ENCODE measurements at regions not wholly inside any gene's neighbourhood (a gene's known extent, or its start where the extent isn't known, plus 50 kb on each side); places are given as distances from the start of the nearest gene placed in this dataset.
"Not testable (repeated sequence)": the region's sequence is repeated elsewhere in the genome, so short reads cannot be mapped to it uniquely, and the experiment has no call there.

GRCh38 chr2:215833531-215834162 is 179.7 kb downstream of the MREG start:
- Histone ChIP-seq H3K36me3 (ENCODE audit: insufficient read depth, low read length) (no peaks in the 10 kb centered on the region), H3K9me3 (ENCODE audit: control insufficient read depth, insufficient read depth, low read length) (peaks cover 2% of the 10 kb centered on the region; the same call in 1 of the 2 replicates), H3K4me1 (ENCODE audit: insufficient read depth, low read length) (peaks cover 8% of the 10 kb centered on the region), H3K9ac (ENCODE audit: low read depth, low read length) (no peak overlapping the region)

- Histone ChIP-seq H3K36me3 (ENCODE audit: insufficient read depth, low read length) (no peaks in the 10 kb centered on the region), H3K9ac (ENCODE audit: low read depth, low read length) (no peak overlapping the region), H3K9me3 (ENCODE audit: control insufficient read depth, insufficient read depth, low read length) (peaks cover 2% of the 10 kb centered on the region; the same call in 1 of the 2 replicates), H3K4me1 (ENCODE audit: insufficient read depth, low read length) (peaks cover 8% of the 10 kb centered on the region)
Measured at GRCh38 chr2:215832791-215833190, 180.6 kb downstream of the MREG start.

- Histone ChIP-seq H3K9ac (ENCODE audit: low read depth, low read length) (no peak overlapping the region), H3K9me3 (ENCODE audit: control insufficient read depth, insufficient read depth, low read length) (peaks cover 2% of the 10 kb centered on the region; the same call in 1 of the 2 replicates), H3K4me1 (ENCODE audit: insufficient read depth, low read length) (peaks cover 12% of the 10 kb centered on the region), H3K36me3 (ENCODE audit: insufficient read depth, low read length) (no peaks in the 10 kb centered on the region)
Measured at GRCh38 chr2:215831296-215831913, 181.9 kb downstream of the MREG start.

GRCh38 chr2:215830304-215830703 is 183.0 kb downstream of the MREG start:
- no peak overlapping the region for H3K9ac ChIP-seq (ENCODE audit: low read depth, low read length)

GRCh38 chr2:215829261-215829660 is 184.1 kb downstream of the MREG start:
- Histone ChIP-seq H3K9me3 (ENCODE audit: control insufficient read depth, insufficient read depth, low read length) (peaks cover 2% of the 10 kb centered on the region; the same call in 1 of the 2 replicates), H3K9ac (ENCODE audit: low read depth, low read length) (no peak overlapping the region), H3K36me3 (ENCODE audit: insufficient read depth, low read length) (no peaks in the 10 kb centered on the region), H3K4me1 (ENCODE audit: insufficient read depth, low read length) (peaks cover 11% of the 10 kb centered on the region)

More at GRCh38 chr2:215830304-215830703, 183.0 kb downstream of the MREG start:
- H3K4me1 ChIP-seq (ENCODE audit: insufficient read depth, low read length), result peaks cover 12% of the 10 kb centered on the region
- H3K9me3 ChIP-seq (ENCODE audit: control insufficient read depth, insufficient read depth, low read length), result peaks cover 2% of the 10 kb centered on the region; the same call in 1 of the 2 replicates
- H3K36me3 ChIP-seq (ENCODE audit: insufficient read depth, low read length), result no peaks in the 10 kb centered on the region

GRCh38 chr2:215828528-215829184 is 184.7 kb downstream of the MREG start:
- 0 out of 2 replicates have a peak, but pooled peaks cover 6% of the 10 kb centered on the region for H3K4me1 ChIP-seq (ENCODE audit: insufficient read depth, low read length)
- peaks cover 2% of the 10 kb centered on the region; the same call in 1 of the 2 replicates for H3K9me3 ChIP-seq (ENCODE audit: control insufficient read depth, insufficient read depth, low read length)

GRCh38 chr2:215826838-215827441 is 186.4 kb downstream of the MREG start:
- Histone ChIP-seq H3K4me1 (ENCODE audit: insufficient read depth, low read length) (0 out of 2 replicates have a peak, but pooled peaks cover 4% of the 10 kb centered on the region), H3K9me3 (ENCODE audit: control insufficient read depth, insufficient read depth, low read length) (peaks cover 2% of the 10 kb centered on the region; the same call in 1 of the 2 replicates), H3K36me3 (ENCODE audit: insufficient read depth, low read length) (no peaks in the 10 kb centered on the region), H3K9ac (ENCODE audit: low read depth, low read length) (no peak overlapping the region)

More at GRCh38 chr2:215828528-215829184, 184.7 kb downstream of the MREG start:
- Histone ChIP-seq H3K9ac (ENCODE audit: low read depth, low read length) (no peak overlapping the region), H3K36me3 (ENCODE audit: insufficient read depth, low read length) (no peaks in the 10 kb centered on the region)

- H3K9ac ChIP-seq (ENCODE audit: low read depth, low read length), result no peak overlapping the region
Measured at GRCh38 chr2:215826376-215826775, 187.0 kb downstream of the MREG start.

GRCh38 chr2:215825707-215826106 is 187.6 kb downstream of the MREG start:
- no peak overlapping the region for H3K9ac ChIP-seq (ENCODE audit: low read depth, low read length)
- H3K36me3 ChIP-seq (ENCODE audit: insufficient read depth, low read length), result no peaks in the 10 kb centered on the region
- H3K9me3 ChIP-seq (ENCODE audit: control insufficient read depth, insufficient read depth, low read length), result peaks cover 2% of the 10 kb centered on the region; the same call in 1 of the 2 replicates
- 0 out of 2 replicates have a peak, but pooled peaks cover 4% of the 10 kb centered on the region for H3K4me1 ChIP-seq (ENCODE audit: insufficient read depth, low read length)

More at GRCh38 chr2:215826376-215826775, 187.0 kb downstream of the MREG start:
- Histone ChIP-seq H3K36me3 (ENCODE audit: insufficient read depth, low read length) (no peaks in the 10 kb centered on the region), H3K9me3 (ENCODE audit: control insufficient read depth, insufficient read depth, low read length) (peaks cover 2% of the 10 kb centered on the region; the same call in 1 of the 2 replicates), H3K4me1 (ENCODE audit: insufficient read depth, low read length) (0 out of 2 replicates have a peak, but pooled peaks cover 4% of the 10 kb centered on the region)

GRCh38 chr2:215821298-215821697 is 192.1 kb downstream of the MREG start:
- H3K9me3 ChIP-seq (ENCODE audit: control insufficient read depth, insufficient read depth, low read length); H3K36me3 ChIP-seq (ENCODE audit: insufficient read depth, low read length); H3K4me1 ChIP-seq (ENCODE audit: insufficient read depth, low read length); H3K9ac ChIP-seq (ENCODE audit: low read depth, low read length): not testable (repeated sequence)

- H3K9ac ChIP-seq (ENCODE audit: low read depth, low read length); H3K9me3 ChIP-seq (ENCODE audit: control insufficient read depth, insufficient read depth, low read length); H3K4me1 ChIP-seq (ENCODE audit: insufficient read depth, low read length); H3K36me3 ChIP-seq (ENCODE audit: insufficient read depth, low read length): not testable (repeated sequence)
Measured at GRCh38 chr2:215819713-215820112, 193.6 kb downstream of the MREG start.

GRCh38 chr2:215817046-215817445 is 196.3 kb downstream of the MREG start:
- no peaks in the 10 kb centered on the region for H3K9me3 ChIP-seq (ENCODE audit: control insufficient read depth, insufficient read depth, low read length)

GRCh38 chr2:215816424-215816823 is 196.9 kb downstream of the MREG start:
- Histone ChIP-seq H3K9ac (ENCODE audit: low read depth, low read length) (no peak overlapping the region), H3K36me3 (ENCODE audit: insufficient read depth, low read length) (no peaks in the 10 kb centered on the region), H3K9me3 (ENCODE audit: control insufficient read depth, insufficient read depth, low read length) (no peaks in the 10 kb centered on the region), H3K4me1 (ENCODE audit: insufficient read depth, low read length) (no peaks in the 10 kb centered on the region)

More at GRCh38 chr2:215817046-215817445, 196.3 kb downstream of the MREG start:
- Histone ChIP-seq H3K36me3 (ENCODE audit: insufficient read depth, low read length) (no peaks in the 10 kb centered on the region), H3K9ac (ENCODE audit: low read depth, low read length) (no peak overlapping the region), H3K4me1 (ENCODE audit: insufficient read depth, low read length) (no peaks in the 10 kb centered on the region)

- no peaks in the 10 kb centered on the region for H3K4me1 ChIP-seq (ENCODE audit: insufficient read depth, low read length)
- H3K36me3 ChIP-seq (ENCODE audit: insufficient read depth, low read length), result no peaks in the 10 kb centered on the region
- no peak overlapping the region for H3K9ac ChIP-seq (ENCODE audit: low read depth, low read length)
- H3K9me3 ChIP-seq (ENCODE audit: control insufficient read depth, insufficient read depth, low read length), result no peaks in the 10 kb centered on the region
Measured at GRCh38 chr2:215815960-215816359, 197.4 kb downstream of the MREG start.

Measured in ES-I3 (cell line).